GM18508 (cell line): ENCODE measurements at regions not wholly inside any gene's neighbourhood (a gene's known extent, or its start where the extent isn't known, plus 50 kb on each side); places are given as distances from the start of the nearest gene placed in this dataset.

Experiments
- ATAC-seq: cut with Tn5 transposase; IDR thresholded peaks from one replicate; pipeline ENCODE4 v1.9.1; 2021; ENCODE audit warnings: moderate number of reproducible peaks; ENCODE audit not compliant: insufficient read depth, unreplicated experiment

GRCh38 chr17:74024871-74025531, 178.5 kb upstream of the RPL38 start:
- no peak for ATAC-seq

GRCh38 chr17:74027444-74027843, 176.0 kb upstream of the RPL38 start:
- no peak for ATAC-seq

GRCh38 chr17:74028354-74029116, 174.9 kb upstream of the RPL38 start:
- ATAC-seq = no peak

GRCh38 chr17:74031316-74032090, 172.0 kb upstream of the RPL38 start:
- ATAC-seq = no peak

- ATAC-seq = no peak
Observed at GRCh38 chr17:74032222-74032621, 171.3 kb upstream of the RPL38 start.

GRCh38 chr17:74037320-74037719, 166.2 kb upstream of the RPL38 start:
- no peak for ATAC-seq

- no peak for ATAC-seq
Observed at GRCh38 chr17:74040291-74040690, 163.2 kb upstream of the RPL38 start.

- no peak for ATAC-seq
Observed at GRCh38 chr17:74040729-74041128, 162.7 kb upstream of the RPL38 start.

- ATAC-seq = no peak
Observed at GRCh38 chr17:74041869-74042640, 161.4 kb upstream of the RPL38 start.

GRCh38 chr17:74042744-74043486, 160.6 kb upstream of the RPL38 start:
- ATAC-seq = no peak

- no peak for ATAC-seq
Observed at GRCh38 chr17:74043976-74044375, 159.5 kb upstream of the RPL38 start.

GRCh38 chr17:74045608-74046280, 157.7 kb upstream of the RPL38 start:
- ATAC-seq = no peak

- ATAC-seq = no peak
Observed at GRCh38 chr17:74049167-74049966, 154.1 kb upstream of the RPL38 start.

- ATAC-seq = no peak
Observed at GRCh38 chr17:74049967-74050458, 153.5 kb upstream of the RPL38 start.

- no peak for ATAC-seq
Observed at GRCh38 chr17:74051348-74051747, 152.1 kb upstream of the RPL38 start.

- ATAC-seq = no peak
Observed at GRCh38 chr17:74052993-74053711, 150.3 kb upstream of the RPL38 start.

GRCh38 chr17:74053712-74054078, 149.8 kb upstream of the RPL38 start:
- ATAC-seq = no peak

- ATAC-seq = no peak
Observed at GRCh38 chr17:74054249-74054648, 149.2 kb upstream of the RPL38 start.
